ENCODE measurements at regions not wholly inside any gene's neighbourhood (a gene's known extent, or its start where the extent isn't known, plus 50 kb on each side); places are given as distances from the start of the nearest gene placed in this dataset.

GRCh38 chr5:128644863-128645262, 106.8 kb upstream of the FBN2 start:
- TF ChIP-seq ZNF70 (CRISPR knock-in tag; IDR thresholded peaks at IDR 0.05) (no peak), CREB5 (CRISPR knock-in tag; IDR thresholded peaks at IDR 0.05; ENCODE audit: low read depth) (no peak), RARB (CRISPR knock-in tag; IDR thresholded peaks at IDR 0.05) (no peak), TOX (CRISPR knock-in tag; IDR thresholded peaks at IDR 0.05; ENCODE audit: borderline replicate concordance) (no peak), ZFP30 (CRISPR knock-in tag; IDR thresholded peaks at IDR 0.05) (no peak), BACH2 (CRISPR knock-in tag; IDR thresholded peaks at IDR 0.05; ENCODE audit: borderline replicate concordance) (no peak)

Measured in SK-N-SH treated with all-trans-retinoic acid at 6 μM for 48 hours (cell line).